ENCODE measurements at regions not wholly inside any gene's neighbourhood (a gene's known extent, or its start where the extent isn't known, plus 50 kb on each side); places are given as distances from the start of the nearest gene placed in this dataset.

GRCh38 chr6:44500074-44500473 is 112.6 kb downstream of the CDC5L start:
- DNase-seq (ENCODE audit: low read depth): no peak

DNA sequence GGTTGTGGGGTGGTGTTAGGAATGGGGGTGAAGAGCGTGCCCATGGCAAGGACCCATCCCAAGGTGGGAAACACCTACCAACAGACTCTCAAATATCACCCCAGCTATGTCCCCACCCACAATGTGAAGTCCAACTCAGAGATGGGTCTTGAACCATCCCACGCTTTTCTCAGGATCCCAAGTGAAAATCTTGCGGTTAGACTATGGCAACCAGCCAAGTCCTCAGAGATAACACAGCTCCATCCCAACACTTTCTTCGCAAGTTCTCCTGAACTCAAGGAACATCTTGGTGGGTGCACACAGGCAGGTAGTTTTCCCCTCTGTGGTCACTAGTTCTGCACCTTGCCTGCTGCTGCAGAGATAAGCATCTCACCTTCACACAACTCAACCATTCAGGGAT is 116.0 kb downstream of the CDC5L start:
- DNase-seq (ENCODE audit: low read depth): no peak

GRCh38 chr6:44504301-44504791 is 116.8 kb downstream of the CDC5L start:
- DNase-seq (ENCODE audit: low read depth): no peak

GRCh38 chr6:44505751-44506150 is 118.2 kb downstream of the CDC5L start:
- DNase-seq (ENCODE audit: low read depth): no peak

GRCh38 chr6:44507014-44507413 is 119.5 kb downstream of the CDC5L start:
- no peak for DNase-seq (ENCODE audit: low read depth)

DNA sequence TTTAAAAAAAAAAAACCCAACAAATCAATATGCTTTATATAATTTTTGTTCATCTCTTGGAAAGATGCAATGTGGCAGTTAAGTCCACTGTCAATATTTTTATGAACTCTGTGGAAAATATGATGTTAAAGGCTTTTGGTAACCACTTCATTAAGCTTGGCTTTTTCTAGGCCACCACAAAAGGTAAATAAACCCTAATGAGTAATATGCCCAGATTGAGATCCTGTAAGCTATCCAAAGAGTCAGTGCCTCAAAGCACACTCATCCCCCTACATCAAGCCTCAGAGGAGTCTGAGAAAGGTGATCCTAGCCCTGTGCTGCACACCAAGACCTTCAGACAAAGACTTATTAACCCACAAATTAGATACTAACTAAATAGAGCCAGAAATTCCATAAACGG is 121.1 kb downstream of the CDC5L start:
- no peak for DNase-seq (ENCODE audit: low read depth)

DNA sequence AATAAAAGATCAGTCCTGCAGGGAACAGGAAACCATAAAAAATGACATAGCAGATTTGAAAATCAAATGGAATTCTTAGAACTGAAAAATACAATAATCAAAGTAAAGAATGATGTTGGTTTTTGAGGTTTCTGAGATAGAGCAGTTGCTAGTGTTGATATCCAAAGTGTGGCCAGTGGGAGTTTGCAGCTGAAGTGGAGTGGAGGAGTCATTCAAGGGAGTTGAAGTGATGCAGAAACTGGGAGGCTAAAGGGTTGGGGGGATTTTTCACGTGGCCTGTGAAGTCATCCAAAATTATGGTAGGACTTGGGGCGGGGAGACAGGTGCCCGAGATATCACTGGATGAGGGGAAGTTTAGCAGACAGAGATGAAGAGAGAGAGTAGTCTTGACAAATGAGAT is 123.6 kb downstream of the CDC5L start:
- DNase-seq (ENCODE audit: low read depth): no peak

GRCh38 chr6:44512868-44513741 is 125.6 kb downstream of the CDC5L start:
- no peak for DNase-seq (ENCODE audit: low read depth)

DNA sequence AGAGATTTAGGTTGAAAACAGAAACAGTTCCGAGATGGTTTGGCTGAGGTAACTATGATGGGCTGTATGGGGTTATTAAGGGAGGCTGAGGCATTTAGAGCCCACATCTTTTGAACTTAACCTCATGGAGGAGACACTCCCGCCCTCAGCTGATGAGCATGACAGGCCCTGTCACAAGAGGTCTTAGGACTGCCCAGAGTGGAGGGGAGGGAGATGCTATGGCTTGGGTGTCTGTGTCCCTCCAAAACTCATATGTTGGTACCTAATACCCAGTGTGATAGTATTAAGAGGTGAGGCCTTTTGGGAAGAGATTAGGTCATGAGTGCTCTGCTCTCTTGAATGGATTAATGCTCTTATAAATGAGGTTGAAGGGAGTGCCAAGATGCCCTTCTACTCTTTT is 126.6 kb downstream of the CDC5L start:
- DNase-seq (ENCODE audit: low read depth): no peak

GRCh38 chr6:44514576-44515193 is 127.2 kb downstream of the CDC5L start:
- DNase-seq (ENCODE audit: low read depth): no peak

DNA sequence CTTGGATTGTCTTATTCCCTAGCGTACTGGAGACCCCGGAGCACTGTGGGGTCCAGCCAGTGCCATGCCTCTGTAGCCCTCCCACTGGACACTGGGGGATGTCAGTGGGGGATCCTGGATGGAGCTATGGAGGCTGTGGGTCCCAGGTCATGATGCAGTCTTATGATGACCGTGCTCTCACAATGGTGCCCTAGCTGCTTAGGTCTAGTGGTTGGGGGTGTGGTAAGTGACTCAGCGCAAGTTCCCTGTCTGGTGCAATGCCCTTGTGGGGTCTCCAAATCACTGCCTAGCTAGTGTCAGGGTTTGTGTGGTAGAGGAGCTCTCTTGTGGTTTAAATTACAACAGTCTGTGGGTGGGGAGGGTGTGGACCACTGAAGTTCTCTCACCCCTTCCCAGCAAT is 135.4 kb downstream of the CDC5L start:
- DNase-seq (ENCODE audit: low read depth): no peak

- DNase-seq (ENCODE audit: low read depth): no peak
These were observed 137.1 kb downstream of the CDC5L start for GRCh38 chr6:44524476-44525227.

DNA sequence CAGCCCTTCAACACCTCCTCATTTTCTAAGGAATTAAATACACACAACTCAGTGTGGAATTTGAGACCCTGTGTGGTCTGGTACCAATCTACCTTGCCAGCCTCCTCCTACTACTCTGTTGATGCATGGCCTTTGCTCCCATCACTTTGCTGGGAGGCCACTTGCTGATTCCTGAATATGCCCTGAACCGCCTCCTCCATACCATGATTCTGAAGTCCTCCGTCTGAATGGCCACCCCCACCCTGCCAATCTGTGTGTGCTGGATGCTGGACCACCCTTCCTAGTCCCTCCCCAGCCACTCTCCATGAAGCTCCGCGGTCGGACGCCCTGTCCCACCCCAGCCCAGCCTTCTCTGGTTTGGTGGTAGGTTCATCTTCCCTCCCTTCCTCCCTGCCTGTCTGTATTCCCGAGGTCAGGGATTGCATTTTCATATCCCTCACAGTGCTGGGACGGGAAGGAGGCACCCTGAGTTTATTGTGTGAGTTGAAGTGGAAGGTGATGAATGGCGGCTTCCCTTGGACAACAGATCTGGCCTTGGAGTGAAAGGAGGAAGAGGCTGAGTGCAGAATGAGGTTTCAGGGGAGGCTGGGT is 138.3 kb downstream of the CDC5L start:
- no peak for DNase-seq (ENCODE audit: low read depth)

DNA sequence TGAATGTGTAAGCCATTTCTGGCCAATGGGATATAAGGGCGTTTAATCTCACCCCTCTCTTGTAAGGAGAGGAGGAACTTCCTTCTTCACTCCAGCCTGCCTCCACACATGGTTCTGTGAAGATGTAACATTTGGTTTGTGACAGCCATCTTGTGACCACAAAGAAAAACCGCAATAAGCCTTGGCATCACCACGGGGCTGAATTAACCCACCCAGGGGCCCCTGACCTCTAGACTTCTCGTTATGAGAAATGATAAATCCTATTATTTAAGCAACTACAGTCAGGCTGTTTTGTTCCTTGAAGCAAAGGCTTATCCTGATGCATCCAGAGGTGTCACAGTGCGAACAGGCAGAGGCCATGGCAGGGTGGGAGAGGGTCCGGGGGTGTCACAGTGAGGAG is 139.7 kb downstream of the CDC5L start:
- DNase-seq (ENCODE audit: low read depth): no peak

DNA sequence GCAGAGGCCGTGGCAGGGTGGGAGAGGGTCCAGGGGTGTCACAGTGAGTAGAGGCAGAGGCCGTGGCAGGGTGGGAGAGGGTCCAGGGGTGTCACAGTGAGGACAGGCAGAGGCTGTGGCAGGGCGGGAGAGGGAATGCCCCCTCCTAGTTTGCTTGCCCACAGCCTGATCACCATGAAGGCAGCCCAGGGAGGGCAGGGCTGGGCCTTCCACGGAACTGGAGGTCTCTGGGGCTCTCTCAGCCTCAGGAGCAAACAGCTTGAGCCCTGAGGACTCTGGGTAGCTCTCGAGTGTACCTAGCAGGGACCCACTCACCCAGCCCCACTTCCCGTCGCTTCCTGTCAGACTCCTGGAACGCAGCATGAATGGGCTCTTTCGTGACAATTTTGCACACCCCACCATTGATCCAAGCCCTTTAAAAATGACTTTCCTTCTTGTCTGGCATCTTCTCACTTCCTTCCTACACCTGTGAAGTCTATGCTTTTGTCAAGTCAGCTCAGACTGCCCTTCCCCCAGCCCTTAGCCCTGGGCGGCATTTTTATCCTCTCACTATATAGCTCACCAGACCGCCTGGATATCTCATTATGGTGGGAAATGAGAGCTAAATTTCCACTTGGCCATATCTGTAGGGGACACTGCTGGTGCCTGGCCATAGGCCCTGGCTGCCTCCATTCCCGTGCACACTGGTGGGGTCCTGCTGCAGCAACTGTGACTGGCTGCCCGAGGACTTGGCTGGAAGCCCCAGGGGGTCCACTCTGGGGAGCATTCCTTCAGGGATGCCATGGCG is 140.3 kb downstream of the CDC5L start:
- no peak for DNase-seq (ENCODE audit: low read depth)

- no peak for DNase-seq (ENCODE audit: low read depth)
These were observed 140.8 kb downstream of the CDC5L start for GRCh38 chr6:44528370-44528644.

GRCh38 chr6:44528716-44529115 is 141.2 kb downstream of the CDC5L start:
- no peak for DNase-seq (ENCODE audit: low read depth)

DNA sequence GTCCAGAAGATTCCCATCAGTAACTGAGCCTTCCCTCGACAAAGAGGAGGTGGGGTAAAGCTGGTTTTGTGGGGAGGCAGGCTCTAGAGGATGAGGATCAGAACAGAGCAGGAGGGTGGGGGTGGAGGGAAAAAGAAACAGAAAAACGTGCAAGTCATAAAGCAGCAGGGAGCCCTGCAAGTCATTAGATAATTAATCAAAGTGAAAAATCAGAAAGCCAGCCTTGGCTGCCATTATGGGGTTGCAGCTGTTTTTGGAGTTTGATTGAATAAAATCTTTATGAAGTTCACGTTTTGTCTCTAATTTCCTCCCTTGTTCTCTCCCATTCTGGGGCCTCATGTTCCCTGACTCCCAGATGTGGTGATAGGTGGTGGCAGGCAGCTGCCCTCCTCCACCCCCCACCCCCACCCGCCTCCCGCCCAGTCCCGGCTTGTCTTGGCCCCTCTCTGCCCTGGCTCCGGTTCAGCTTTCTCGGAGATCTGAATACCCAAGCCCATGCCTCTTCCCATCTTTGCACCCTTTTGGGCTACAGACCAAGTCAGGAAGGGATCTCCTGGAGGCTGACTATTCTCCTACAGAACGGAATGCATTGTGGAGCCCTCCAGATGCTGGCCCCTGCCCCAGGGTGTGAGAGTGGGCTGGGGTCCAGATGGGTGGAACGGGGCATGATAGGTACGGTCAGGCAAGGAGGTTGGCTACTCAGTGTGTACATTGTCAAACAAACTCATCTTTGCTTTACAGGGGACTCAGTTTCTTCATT is 141.8 kb downstream of the CDC5L start:
- no peak for DNase-seq (ENCODE audit: low read depth)

DNA sequence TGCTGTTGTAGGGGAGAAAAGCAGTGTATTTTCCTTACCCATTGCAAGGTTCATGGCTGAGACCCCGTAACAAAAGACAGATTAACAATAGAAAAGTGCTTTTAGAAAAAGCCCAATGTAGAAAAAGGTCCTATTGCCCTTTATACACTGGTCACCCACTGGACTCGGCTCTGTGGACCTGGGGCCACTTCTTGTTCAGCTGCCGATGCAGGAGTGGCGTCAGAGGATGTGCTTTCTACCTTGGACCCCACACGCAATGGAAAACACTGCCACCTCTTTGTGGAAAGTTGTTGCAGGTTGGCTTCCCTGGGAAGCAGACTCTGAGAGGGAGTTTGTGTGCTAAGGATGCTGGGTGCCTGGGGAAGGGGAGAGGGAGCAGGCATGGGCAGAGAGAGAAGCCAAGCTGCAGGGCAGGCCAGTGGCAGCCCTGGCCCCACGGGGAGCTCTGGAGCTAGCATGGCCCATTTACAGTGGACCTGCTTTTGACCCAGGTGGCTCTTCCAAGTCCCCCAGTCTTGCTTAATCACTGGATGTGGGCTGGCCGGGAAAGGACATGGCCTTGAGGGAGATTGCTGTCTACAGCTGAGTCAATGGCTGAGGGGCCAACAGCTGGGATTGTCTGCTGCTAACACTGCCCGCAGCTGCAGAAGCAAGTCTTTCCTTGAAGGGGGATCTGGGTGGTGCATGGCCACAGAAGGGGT is 142.9 kb downstream of the CDC5L start:
- DNase-seq (ENCODE audit: low read depth): no peak

- DNase-seq (ENCODE audit: low read depth): no peak
These were observed 143.4 kb downstream of the CDC5L start for GRCh38 chr6:44530910-44531234.

Measured in stimulated activated CD8-positive, alpha-beta memory T cell treated with anti-CD3 and anti-CD28 coated beads, Interleukin-12 subunit alpha, Interleukin-12 subunit beta, amount 100 ng/mL, for 4 hours (primary cell).